ENCODE measurements at regions not wholly inside any gene's neighbourhood (a gene's known extent, or its start where the extent isn't known, plus 50 kb on each side); places are given as distances from the start of the nearest gene placed in this dataset.

- no peak for DNase-seq
Measured at GRCh38 chr2:215681799-215682596, 246.1 kb upstream of the FN1 start.

GRCh38 chr2:215680605-215681598 lies 245.0 kb upstream of the FN1 start:
- DNase-seq = no peak

- no peak for DNase-seq
Measured at GRCh38 chr2:215678094-215678493, 242.2 kb upstream of the FN1 start.

GRCh38 chr2:215677481-215677880 lies 241.6 kb upstream of the FN1 start:
- no peak for DNase-seq

GRCh38 chr2:215672406-215672805 lies 236.5 kb upstream of the FN1 start:
- no peak for DNase-seq

GRCh38 chr2:215671691-215672090 lies 235.8 kb upstream of the FN1 start:
- no peak for DNase-seq

GRCh38 chr2:215671244-215671643 lies 235.4 kb upstream of the FN1 start:
- DNase-seq = no peak

GRCh38 chr2:215670396-215670795 lies 234.5 kb upstream of the FN1 start:
- DNase-seq = no peak

GRCh38 chr2:215668378-215668775 lies 232.5 kb upstream of the FN1 start:
- DNase-seq = no peak

GRCh38 chr2:215667585-215668377 lies 231.9 kb upstream of the FN1 start:
- DNase-seq = no peak

- DNase-seq = peak; percentile 5
Measured at GRCh38 chr2:215664847-215665525, 229.1 kb upstream of the FN1 start.

- no peak for DNase-seq
Measured at GRCh38 chr2:215662715-215663114, 226.8 kb upstream of the FN1 start.

- DNase-seq = no peak
Measured at GRCh38 chr2:215660687-215661086, 224.8 kb upstream of the FN1 start.

GRCh38 chr2:215659650-215660049 lies 223.8 kb upstream of the FN1 start:
- DNase-seq = no peak

GRCh38 chr2:215658635-215659305 lies 222.9 kb upstream of the FN1 start:
- no peak for DNase-seq

- DNase-seq = peak; percentile 10
Measured at GRCh38 chr2:215657844-215658243, 222.0 kb upstream of the FN1 start.

- DNase-seq = no peak
Measured at GRCh38 chr2:215654148-215654819, 218.4 kb upstream of the FN1 start.

GRCh38 chr2:215653344-215654030 lies 217.6 kb upstream of the FN1 start:
- no peak for DNase-seq

- DNase-seq = no peak
Measured at GRCh38 chr2:215652388-215652787, 216.5 kb upstream of the FN1 start.

GRCh38 chr2:215651412-215651811 lies 215.5 kb upstream of the FN1 start:
- no peak for DNase-seq

Data from T1000 (cell line).